Smooth muscle cell of the brain vasculature (primary cell): ENCODE measurements at regions not wholly inside any gene's neighbourhood (a gene's known extent, or its start where the extent isn't known, plus 50 kb on each side); places are given as distances from the start of the nearest gene placed in this dataset.

Experiments
- DNase-seq: peaks from one replicate; pipeline ENCODE4 v3.0.0-alpha.2; 2012; ENCODE audit warnings: low read depth, low spot score

DNA sequence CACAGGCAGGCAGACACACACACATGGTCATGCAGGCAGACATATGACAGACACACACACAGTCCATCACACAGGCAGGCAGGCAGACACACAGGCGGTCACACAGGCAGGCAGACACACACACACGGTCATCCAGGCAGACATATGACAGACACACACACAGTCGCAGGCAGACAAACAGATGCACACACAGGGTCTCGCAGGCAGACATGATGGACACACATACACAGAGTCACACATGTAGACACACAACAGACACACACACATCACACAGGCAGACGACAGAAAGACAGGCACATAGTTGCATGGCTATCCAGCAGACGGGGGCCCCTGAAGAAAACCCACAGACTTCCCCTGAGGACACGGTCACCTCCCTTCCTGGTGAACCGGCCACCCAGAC lies 135.4 kb downstream of the NCOR2 start:
- no peak for DNase-seq

DNA sequence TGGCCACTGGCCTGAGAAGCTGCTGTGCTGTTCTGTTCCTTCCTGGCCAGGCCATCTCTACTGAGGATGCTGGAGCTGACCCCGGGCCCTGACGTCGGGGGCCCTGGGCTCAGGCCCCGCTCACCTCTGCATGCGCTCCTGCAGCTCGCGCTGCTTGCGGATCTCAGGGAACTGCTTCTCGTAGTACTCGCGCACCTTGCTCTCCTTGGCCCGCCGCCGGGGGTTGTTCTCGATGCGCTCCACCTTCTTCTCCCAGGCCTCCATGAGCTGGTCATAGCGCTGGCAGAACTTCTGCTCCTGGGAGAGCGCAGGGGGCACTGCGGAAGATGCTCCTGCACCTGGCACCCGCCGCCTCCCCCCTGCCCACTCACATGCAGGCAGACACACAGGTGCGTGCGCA lies 135.6 kb downstream of the RFLNA start:
- no peak for DNase-seq

DNA sequence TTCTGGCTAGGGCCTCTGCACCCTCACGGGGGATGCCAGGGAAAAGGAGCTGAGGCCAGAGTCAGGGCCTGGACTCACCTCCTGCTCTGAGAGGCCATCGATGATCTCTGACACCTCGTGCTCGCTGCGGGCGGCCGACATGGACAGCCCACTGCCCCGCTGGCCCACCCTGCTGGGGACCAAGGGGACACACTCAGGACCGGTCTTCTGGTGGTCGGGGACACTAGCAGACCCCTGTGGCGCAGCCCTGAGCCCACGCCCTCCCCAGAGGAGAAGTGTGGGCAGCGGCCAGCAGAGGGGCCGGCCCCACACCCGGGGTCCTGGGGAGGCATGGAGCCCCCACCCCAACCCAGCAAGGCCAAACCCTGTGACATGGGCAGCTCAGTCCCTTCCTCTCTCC lies 134.6 kb downstream of the RFLNA start:
- no peak for DNase-seq

DNA sequence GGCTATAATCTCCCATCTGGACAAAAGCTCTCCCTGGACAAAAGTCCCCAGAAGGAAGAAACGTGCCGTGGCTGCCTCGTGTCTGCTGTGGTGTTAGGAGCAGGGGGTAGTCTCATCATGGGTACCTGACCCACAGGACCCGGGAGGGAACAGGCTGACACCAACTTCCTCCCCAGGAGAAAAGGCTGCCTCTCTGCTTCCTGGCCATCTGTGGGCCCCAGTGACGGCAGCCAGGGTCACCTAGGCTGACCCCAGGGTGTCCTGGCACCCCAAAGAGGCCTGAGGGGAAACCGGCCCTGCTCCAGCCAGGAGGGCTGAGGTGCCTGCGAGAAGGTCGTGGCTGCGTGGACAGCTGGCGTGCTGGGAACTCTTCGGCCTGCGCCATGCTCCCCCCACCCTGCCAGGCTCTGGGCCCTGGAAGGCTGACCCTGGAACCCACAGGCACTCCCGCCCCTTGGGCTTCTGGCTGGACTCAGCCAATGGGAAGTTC lies 133.9 kb downstream of the RFLNA start:
- no peak for DNase-seq

DNA sequence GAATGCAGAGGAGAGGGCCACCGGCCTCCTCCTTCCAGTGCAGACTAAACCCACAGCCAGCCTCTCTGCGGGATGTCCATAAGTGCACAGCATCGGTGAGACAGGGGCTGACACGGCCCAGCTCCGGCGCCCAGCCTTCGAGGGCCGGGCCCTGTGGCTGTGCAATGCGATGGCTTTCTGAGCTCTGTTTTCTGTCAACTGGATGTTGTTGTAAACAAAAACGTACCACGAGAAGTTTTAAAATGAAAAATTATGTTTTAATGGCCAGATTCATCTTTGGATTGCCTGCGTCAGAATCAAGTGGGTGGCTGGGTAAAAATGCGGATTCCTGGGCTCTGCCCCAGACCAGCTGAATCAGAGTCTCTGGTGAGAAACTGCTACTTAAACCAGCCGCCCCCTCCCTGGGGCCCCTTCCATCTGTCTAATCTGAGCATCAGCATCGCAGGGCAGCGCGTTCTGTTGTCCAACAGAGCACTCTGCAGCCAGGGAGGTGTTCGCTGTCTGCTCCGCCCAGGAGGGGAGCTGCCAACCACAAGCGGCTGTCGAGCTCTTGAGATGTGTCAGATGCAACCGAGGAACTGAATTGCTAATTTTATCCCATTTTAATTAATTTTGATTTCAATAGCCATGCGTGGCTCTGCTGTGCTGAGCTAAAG lies 133.4 kb downstream of the RFLNA start:
- no peak for DNase-seq

DNA sequence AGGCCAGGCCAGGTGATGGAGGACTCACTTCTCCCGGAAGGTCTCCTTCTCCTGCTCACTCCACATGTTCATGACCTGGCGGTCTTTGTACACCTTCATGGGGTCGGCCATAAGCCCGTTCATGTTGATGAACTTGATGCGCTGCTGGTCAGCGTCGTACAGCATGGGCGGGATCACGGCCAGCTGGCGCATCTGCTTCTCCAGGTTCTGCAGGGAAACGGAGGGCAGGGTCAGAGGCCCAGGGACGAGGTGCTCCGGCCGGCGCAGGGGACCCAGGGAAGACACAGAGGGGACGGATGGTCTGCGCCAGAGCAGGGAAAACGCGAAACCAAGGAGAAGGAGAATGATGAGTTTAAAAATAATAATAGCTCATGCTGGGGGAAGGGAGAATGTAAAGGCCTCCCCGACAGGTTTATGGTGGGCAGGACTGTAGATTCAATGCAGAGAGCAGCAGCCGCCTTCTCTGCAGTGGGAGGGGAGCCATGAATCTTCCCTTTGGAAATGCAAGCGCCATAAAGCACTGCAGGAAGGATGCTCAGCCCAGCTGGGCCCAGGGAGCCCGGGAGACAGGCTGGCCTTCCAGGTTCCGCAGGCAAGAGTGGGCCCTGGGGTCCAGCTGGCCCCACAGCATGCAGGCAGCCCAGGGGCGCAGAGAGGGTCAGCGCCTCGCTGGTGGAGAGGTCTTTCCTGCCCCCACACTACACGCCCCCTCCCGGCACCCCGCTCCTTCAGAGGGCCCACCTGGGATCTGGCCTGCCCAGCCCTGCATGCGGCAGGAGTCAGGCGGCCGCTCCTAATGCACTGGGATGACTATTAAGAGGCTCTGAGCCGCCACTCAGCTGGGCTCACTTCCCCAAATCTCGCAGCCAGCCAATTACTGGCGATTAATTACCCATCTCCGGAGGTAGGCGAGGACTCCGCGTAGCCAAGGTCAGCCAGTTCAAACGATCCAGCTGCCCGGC lies 132.0 kb downstream of the RFLNA start:
- DNase-seq = no peak

DNA sequence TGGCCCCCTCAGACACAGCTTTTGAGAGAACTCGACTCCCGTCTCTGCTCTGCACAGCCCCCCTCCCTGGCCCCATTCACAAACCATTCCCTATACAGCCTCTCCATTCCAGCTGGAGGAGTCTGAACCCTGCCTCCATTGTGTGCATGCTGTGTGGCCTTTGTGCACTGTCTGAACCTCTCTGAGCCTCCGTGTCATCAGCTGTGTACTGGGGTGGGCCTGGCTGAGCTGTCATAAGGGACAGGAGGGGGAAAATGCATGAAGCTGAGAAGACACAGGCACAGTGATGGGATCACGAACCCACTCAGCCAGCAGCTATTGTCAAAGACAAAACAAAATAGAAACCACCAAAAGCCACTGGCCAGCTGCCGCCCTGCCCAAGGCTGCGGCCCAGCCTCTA lies 130.8 kb downstream of the RFLNA start:
- no peak for DNase-seq

DNA sequence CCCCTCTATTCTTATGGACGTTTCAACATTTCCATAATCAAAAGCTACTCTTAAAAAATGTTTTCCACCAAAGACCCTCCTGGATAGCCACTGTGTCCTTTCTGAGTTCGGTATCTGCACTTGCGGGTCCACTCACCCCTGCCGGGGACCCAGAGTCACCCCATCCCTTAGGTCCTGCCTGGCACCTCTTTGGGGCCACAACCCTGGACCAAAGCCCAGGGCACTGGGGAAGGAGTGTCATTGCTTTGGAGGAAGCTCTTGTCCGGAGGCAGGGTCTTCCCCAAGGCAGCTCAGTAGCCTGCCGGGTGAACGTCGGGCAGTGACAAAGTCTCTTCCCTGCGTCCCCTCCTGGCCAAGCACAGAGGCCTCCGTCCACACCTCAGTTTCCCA lies 129.6 kb downstream of the RFLNA start:
- no peak for DNase-seq

DNA sequence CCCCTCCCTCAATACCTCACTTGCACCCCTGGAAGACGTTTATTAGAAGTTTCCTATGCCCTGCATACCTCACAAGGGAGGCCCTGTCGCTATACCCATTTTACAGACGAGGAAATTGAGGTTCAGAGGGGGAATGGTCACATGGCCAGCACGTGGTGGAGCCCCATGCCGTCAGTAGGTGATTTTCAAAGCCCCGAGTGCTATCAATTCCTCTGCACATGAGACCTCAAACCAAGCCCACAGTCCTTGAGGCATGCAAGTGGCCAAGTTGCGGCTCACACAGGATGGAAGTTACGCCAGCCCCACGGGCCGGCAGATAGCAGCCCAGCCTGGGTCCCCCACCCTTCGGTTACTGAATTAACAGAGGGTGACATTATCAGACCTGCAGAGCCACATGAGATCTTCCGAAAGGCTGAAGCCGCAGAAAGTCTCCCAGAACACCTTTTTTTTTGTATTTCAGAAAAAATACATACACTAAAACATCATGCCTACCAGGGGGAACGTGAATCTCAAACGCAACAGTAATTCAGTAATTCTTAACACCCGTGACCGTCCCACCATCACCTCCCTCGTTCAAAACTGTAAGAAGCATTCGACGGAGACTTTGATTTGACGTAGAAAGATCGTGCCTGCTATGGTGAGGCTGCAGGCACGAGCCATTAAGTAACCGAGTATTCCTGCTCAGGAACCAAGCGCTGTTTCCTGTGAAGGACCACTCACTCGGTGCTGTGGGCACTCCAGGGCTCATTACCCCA lies 129.0 kb downstream of the RFLNA start:
- no peak for DNase-seq

DNA sequence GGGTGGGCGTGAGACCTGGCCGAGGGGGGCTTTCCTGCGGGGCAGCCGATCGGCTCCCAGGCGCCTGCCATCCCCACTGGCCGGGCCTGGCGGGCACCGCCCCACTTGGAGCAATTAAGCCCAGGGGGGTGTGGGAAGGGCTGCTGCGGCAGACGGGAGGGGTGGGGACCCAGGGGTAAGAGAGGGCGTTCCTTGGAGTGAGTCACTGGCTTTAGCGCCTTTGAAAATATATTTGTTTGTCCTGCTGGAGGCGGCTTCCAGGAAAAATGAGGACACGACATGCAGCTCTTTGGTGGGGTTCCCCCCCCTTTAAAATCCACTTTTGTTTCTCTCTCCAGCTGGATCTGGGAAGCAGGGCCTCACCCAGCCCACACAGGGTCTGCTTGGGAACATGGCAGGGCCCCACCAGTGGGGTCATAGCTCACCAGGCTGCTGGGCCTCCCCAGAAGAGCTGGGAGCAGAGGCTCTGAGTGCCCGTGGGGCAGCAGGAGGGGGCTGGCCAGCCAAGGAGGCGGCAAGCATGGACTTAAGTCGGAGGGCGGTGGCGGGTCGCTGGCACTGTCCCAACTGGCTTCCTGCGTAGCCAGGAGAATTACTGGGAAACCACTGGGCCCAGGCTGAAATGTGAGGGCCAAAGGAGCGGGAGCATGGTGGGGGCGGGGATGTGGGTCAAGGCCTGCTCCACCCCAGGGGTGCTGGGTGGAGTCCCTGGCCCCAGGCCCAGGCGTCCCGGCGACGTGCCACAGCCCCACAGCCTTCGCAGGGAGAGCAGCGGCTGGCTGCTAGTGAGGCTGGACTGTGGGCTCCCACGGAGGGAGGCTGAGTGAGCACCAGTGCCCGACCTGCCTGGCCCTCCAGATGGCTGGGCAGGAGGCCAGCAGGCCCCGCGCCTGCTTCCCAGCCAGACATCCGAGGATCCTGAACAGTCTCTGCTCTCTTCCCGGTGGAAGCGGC lies 128.0 kb downstream of the RFLNA start:
- DNase-seq = peak; percentile 98

DNA sequence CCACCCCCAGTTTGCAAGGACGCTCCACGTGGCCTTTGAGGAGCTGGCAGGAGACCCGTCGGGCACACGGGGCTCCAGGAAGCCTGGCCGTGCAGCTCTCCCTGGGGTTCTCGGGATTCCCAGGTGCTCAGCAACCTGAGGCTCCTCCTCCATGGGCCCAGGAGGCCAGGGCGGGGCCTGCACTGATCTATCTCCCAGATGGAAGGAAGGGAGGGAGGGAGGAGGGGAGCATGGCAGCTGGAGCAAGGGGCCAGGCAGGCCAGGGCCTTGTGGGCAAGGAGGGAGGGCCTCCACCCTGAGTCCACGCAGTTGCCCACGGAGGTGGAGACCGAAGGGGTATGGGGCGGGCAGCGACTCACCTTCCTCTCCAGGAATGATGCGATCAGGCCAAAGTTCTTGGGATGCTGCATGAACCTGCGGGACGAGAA lies 127.3 kb downstream of the RFLNA start:
- DNase-seq = no peak

DNA sequence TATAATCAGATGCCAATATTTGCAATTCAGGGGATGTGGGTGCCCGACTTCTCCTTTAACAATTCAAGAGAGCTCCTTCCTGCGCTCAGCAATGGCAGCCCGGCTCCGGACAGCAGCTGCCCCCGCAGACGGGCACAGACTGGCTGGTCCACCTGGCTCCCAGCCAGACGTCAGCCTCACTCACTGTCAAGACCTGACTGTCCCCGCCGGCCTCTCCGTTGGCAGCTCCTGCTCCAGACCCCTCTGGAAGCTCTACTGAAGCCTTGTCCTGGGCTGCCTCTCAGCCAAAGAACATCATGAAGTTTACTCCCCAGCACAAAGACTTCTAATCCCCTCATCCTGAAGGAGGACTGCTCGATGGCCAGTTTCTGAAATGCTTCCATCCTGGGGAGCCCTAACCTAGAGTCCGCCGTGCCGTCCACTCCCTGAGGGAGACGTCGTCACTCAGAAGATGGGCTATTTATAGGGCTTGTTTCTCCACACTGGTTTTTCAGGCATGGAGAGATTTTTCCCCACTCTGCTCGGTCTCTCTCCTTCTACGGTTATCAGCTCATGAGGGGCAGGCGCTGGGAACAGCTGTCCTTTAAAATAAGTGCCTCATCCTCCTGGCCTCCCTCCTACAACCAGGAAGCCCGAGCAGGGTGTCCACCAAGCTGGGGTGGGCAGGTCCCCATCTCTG lies 126.2 kb downstream of the RFLNA start:
- DNase-seq = no peak

DNA sequence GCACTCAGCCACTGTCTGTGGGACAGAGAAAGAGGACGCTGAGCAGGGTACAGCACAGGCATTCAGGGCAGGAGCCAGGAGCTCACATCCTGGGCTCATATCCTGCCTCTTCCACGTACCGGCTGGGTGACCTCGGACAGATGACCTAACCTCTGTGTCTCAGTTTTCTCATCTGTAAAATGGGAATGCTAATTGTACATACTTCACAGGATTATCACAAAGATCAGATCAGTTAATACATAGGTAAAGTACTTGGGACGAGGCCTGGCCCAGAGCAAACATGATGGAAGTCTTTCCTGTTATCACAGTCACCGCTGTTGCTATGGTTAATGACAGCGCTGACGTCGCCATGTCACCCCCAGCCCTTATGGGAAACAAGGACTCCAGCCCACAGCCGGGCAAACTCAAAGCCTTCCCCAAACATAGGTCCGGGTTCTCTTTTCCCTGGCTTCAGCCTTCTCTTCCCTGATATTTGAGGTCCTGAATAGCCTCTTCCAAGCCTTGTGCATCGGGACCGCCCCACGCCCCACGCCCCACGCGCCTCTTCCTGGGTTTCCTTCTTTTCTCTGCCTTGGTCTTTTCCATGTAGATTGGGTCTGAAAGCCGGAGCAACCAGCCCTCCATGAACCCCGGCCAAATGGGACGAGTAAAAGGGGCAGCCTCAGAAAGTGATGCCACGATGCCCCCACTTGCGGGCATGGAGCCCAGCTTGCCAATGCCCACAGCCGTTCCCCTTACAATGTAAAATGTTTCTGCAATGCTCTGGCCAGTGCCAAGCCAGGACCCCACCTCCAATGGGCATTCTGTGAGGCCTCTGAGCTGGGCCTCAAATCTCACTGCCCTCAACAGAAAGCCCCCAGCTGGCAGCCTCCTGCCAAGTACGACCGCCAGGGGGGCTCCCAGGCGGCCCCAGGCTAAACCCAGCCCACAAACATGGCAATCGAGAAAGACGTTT lies 125.4 kb downstream of the RFLNA start:
- DNase-seq = no peak

DNA sequence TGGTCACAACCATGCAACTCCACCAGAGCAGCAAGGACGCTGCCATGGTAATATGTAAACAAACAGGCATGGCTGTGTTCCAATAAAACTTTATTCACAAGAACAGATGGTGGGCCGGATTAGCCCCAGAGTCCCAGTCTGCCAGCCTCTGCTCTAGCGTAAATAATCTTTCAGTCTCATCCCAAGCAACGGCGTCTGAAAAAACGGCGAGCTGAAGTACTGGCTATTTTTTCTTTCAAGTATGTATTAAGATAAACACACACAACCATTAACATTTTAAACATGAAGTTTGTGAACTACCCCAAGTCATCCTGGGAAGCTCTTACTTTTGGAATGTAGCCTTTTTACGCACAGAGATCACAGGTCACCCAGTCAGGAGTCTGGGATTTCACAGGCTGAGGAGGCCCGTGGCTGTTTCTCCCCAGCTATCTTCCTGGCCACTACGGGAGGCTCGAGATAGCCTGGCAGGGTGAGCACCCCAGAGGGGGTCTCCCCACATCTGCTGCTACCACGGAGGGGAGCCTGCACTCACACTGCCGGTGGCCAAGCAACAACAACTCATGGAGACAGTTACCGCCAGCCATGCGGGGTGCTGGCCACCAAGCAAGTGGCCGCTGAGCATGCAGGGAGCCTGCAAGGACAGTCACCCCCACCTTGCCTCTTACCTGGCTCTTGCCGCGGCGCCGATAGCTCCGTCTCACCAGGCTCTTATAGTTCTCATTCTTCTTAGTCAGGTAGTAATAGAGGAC lies 124.6 kb downstream of the RFLNA start:
- DNase-seq = peak; percentile 77

DNA sequence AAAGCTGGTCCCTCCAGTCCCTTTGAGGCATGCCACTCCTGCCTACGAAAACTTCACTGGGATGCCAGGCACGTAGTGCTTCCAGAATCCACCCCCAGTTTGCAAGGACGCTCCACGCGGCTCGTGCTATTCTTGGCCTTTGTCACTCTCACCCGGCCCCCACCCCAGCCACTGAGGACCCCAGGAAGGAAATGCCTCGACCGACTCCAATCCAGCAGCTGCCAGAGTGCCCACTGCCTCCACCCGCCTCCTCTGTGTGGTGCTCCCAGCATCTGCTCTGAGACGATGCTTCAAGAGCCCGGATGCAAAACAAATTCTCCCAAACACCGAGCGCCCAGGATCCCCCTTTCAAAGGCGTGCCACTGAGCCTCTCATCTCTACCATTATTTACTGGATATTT lies 123.9 kb downstream of the RFLNA start:
- DNase-seq = no peak

DNA sequence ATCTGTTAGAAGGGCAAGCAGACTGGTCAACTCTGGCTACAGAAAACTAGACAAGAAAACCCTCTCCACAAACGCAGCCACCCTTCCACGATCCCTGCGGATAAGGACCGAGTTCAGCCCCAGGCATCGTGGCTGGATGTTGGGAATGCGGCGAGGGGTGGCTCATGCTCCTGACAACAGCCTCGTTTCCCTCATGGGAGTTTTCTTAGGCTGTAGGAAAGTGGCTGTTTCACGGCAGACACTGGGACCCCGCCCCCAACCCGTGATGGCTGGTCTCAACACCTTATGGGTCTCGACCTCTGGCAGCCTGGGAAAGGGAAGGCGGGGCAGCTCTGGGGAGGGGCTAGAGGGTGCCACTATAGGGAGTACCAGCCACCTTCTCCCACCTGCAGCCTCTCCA lies 123.3 kb downstream of the RFLNA start:
- DNase-seq = no peak

DNA sequence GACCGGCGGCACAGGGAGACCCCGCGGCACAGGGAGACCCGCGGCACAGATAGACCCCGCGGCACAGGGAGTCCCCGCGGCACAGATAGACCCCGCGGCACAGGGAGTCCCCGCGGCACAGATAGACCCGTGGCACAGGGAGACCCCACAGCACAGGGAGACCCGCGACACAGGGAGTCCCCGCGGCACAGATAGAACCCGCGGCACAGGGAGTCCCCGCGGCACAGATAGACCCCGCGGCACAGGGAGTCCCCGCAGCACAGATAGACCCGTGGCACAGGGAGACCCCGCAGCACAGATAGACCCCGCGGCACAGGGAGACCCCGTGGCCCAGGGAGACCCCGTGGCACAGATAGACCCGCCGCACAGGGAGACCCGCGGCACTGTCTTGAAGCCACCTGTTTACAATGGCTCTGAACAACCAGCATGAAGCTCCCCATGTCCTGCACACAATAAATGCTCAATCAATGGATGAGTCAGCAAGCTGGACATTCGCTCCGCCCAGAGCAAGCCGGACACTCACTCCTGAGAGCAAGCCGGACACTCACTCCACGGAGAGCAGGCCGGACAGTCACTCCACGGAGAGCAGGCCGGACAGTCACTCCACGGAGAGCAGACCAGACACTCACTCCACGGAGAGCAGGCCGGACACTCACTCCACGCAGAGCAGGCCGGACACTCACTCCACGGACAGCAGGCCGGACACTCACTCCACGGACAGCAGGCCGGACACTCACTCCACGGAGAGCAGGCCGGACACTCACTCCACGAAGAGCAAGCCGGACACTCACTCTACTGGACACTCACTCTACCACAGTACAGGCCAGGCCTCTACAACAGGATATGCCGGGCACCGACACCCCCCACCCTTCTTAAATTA lies 121.9 kb downstream of the RFLNA start:
- no peak for DNase-seq

DNA sequence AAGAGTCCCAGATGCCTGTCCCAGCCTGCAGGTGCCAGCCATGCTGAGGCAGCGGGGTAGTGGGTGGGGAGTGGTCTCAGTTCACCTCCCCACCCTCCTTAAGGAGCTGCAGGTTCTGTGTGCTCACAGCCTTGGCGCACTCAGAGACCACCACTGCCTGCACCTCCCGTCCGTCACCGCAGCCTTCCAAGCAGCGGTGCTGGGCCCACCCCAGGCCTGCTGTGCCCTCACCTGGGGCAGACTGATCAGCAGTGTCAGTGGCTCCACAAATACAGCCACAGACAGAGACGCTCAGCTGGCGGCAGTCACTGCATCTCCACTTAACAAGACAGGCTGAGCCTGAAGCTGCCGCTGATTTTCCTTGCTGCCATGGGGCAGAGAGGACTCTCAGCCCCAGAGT lies 120.2 kb downstream of the RFLNA start:
- no peak for DNase-seq
